SK-N-MC (cell line): ENCODE measurements at regions not wholly inside any gene's neighbourhood (a gene's known extent, or its start where the extent isn't known, plus 50 kb on each side); places are given as distances from the start of the nearest gene placed in this dataset.

Experiments
- EZH2 ChIP-seq: fragments of 200-600 bp; sonication (generic); IDR thresholded peaks from one replicate; pipeline ENCODE4 v1.6.1; 2017; ENCODE audit warnings: antibody characterized with exemption
- POLR2AphosphoS5 ChIP-seq: IDR thresholded peaks from 2 replicates; pipeline ENCODE4 v1.6.1; 2012; ENCODE audit warnings: mild to moderate bottlenecking, low read depth, low read length, borderline replicate concordance

- TF ChIP-seq EZH2 (no peak), POLR2AphosphoS5 (no peak)
Measured at GRCh38 chr1:198424441-198424840, 116.0 kb downstream of the ATP6V1G3 start.
